ENCODE measurements at regions not wholly inside any gene's neighbourhood (a gene's known extent, or its start where the extent isn't known, plus 50 kb on each side); places are given as distances from the start of the nearest gene placed in this dataset.
"Not testable (repeated sequence)": the region's sequence is repeated elsewhere in the genome, so short reads cannot be mapped to it uniquely, and the experiment has no call there.

GRCh38 chr11:3580487-3581388 lies 61.1 kb downstream of the ART5 start:
- peak; percentile 91 for TF ChIP-seq CTCF (IDR thresholded peaks at IDR 0.05)
- not testable (repeated sequence) for TF ChIP-seq ZFX (IDR thresholded peaks at IDR 0.05; ENCODE audit: borderline replicate concordance)
